GM21576 (cell line): ENCODE measurements at regions not wholly inside any gene's neighbourhood (a gene's known extent, or its start where the extent isn't known, plus 50 kb on each side); places are given as distances from the start of the nearest gene placed in this dataset.
"Not testable (repeated sequence)": the region's sequence is repeated elsewhere in the genome, so short reads cannot be mapped to it uniquely, and the experiment has no call there.

Experiments used
- ATAC-seq: cut with Tn5 transposase; IDR thresholded peaks from one replicate; pipeline ENCODE4 v1.9.1; 2021; ENCODE audit warnings: mild to moderate bottlenecking, moderate library complexity; ENCODE audit not compliant: unreplicated experiment

GRCh38 chr10:16231176-16231575 lies 205.6 kb upstream of the PTER start:
- no peak for ATAC-seq

- ATAC-seq, result no peak
Observed at GRCh38 chr10:16231734-16232435, 204.9 kb upstream of the PTER start.

- no peak for ATAC-seq
Observed at GRCh38 chr10:16232441-16232840, 204.4 kb upstream of the PTER start.

- ATAC-seq, result no peak
Observed at GRCh38 chr10:16234916-16235315, 201.9 kb upstream of the PTER start.

- no peak for ATAC-seq
Observed at GRCh38 chr10:16242446-16242845, 194.4 kb upstream of the PTER start.

GRCh38 chr10:16242859-16243613 lies 193.8 kb upstream of the PTER start:
- no peak for ATAC-seq

- not testable (repeated sequence) for ATAC-seq
Observed at GRCh38 chr10:16250136-16250535, 186.7 kb upstream of the PTER start.

GRCh38 chr10:16256336-16256735 lies 180.5 kb upstream of the PTER start:
- ATAC-seq, result no peak

GRCh38 chr10:16258291-16259040 lies 178.3 kb upstream of the PTER start:
- no peak for ATAC-seq

- ATAC-seq, result no peak
Observed at GRCh38 chr10:16259726-16260125, 177.1 kb upstream of the PTER start.

GRCh38 chr10:16260388-16260787 lies 176.4 kb upstream of the PTER start:
- no peak for ATAC-seq

GRCh38 chr10:16271571-16271970 lies 165.2 kb upstream of the PTER start:
- ATAC-seq, result no peak

- no peak for ATAC-seq
Observed at GRCh38 chr10:16274911-16275310, 161.9 kb upstream of the PTER start.

- no peak for ATAC-seq
Observed at GRCh38 chr10:16280595-16280994, 156.2 kb upstream of the PTER start.

- no peak for ATAC-seq
Observed at GRCh38 chr10:16292366-16292765, 144.4 kb upstream of the PTER start.

GRCh38 chr10:16297069-16297468 lies 139.7 kb upstream of the PTER start:
- ATAC-seq, result no peak

- no peak for ATAC-seq
Observed at GRCh38 chr10:16297642-16298041, 139.2 kb upstream of the PTER start.

- no peak for ATAC-seq
Observed at GRCh38 chr10:16304311-16304710, 132.5 kb upstream of the PTER start.

- ATAC-seq, result no peak
Observed at GRCh38 chr10:16310440-16310839, 126.4 kb upstream of the PTER start.

- ATAC-seq, result no peak
Observed at GRCh38 chr10:16314259-16314658, 122.6 kb upstream of the PTER start.

GRCh38 chr10:16316733-16317390 lies 119.9 kb upstream of the PTER start:
- ATAC-seq, result no peak
